Left ventricle myocardium inferior (tissue), 1 donor: ENCODE measurements at regions not wholly inside any gene's neighbourhood (a gene's known extent, or its start where the extent isn't known, plus 50 kb on each side); places are given as distances from the start of the nearest gene placed in this dataset.

Source experiments
- DNase-seq: peaks from one replicate; pipeline ENCODE4 v3.0.0-alpha.2; 2020
- H3K27ac ChIP-seq: fragments of 200-600 bp; replicated peaks from 2 replicates; pipeline ENCODE4 v1.8.0; 2021
- H3K27me3 ChIP-seq: fragments of 200-600 bp; 2 replicates; pipeline ENCODE4 v1.8.0; 2021; ENCODE audit warnings: low read depth
- H3K36me3 ChIP-seq: fragments of 200-600 bp; 2 replicates; pipeline ENCODE4 v1.8.0; 2021
- H3K4me1 ChIP-seq: fragments of 200-600 bp; 2 replicates; pipeline ENCODE4 v1.8.0; 2021
- H3K4me3 ChIP-seq: fragments of 200-600 bp; 2 replicates; pipeline ENCODE4 v1.8.0; 2021; ENCODE audit warnings: mild to moderate bottlenecking, moderate library complexity
- H3K9me3 ChIP-seq: fragments of 200-600 bp; replicated peaks from 2 replicates; pipeline ENCODE4 v1.8.0; 2021
- intact Hi-C: fragments of 100-400 bp; cut with micrococcal nuclease; formaldehyde crosslinking; loops from one replicate; pipeline ENCODE4 v1.11.0; 2022
- TF ChIP-seq, protein P1 (sequence below): fragments of 200-600 bp; IDR thresholded peaks from 2 replicates; pipeline ENCODE4 v1.8.0; 2021; ENCODE audit warnings: antibody characterized with exemption, mild to moderate bottlenecking, borderline replicate concordance
- donor health status: DM: no; HTN: yes; CAD: no; lungs with severe emphysema.

GRCh38 chr12:34379142-34379541 lies 356.8 kb downstream of the ALG10 start:
- intact Hi-C loops, result no loop called here

DNA sequence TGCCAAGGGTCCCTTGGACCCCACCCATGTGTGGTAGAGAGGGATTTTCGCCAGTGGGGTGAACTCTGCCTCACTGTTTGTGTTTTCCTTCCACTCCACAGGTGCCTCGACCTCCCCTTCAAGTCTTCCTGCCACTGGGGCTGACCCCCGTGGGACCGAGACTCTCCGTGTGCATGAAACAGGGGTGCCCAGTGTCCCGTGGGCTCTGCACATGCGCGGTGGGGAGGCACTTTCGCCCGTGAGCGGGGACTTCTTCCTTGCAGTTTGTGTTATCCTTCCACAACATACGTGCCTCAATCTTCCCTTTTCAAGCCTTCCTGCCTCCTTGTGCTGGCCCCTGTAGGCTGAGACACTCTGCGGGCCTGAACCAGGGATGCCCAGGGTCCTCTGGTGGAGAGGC lies 362.4 kb downstream of the ALG10 start:
- DNase-seq, result no peak
- Histone ChIP-seq H3K36me3 (no peaks in the 10 kb centered on the region), H3K4me1 (no peaks in the 10 kb centered on the region), H3K4me3 (no peak overlapping the region), H3K9me3 (peaks cover 59% of the 10 kb centered on the region), H3K27me3 (peaks cover 67% of the 10 kb centered on the region), H3K27ac (no peak overlapping the region)
- TF ChIP-seq, protein P1, sequence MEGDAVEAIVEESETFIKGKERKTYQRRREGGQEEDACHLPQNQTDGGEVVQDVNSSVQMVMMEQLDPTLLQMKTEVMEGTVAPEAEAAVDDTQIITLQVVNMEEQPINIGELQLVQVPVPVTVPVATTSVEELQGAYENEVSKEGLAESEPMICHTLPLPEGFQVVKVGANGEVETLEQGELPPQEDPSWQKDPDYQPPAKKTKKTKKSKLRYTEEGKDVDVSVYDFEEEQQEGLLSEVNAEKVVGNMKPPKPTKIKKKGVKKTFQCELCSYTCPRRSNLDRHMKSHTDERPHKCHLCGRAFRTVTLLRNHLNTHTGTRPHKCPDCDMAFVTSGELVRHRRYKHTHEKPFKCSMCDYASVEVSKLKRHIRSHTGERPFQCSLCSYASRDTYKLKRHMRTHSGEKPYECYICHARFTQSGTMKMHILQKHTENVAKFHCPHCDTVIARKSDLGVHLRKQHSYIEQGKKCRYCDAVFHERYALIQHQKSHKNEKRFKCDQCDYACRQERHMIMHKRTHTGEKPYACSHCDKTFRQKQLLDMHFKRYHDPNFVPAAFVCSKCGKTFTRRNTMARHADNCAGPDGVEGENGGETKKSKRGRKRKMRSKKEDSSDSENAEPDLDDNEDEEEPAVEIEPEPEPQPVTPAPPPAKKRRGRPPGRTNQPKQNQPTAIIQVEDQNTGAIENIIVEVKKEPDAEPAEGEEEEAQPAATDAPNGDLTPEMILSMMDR, result no peak
- intact Hi-C loops, result no loop called here

More at GRCh38 chr12:34379142-34379541, 356.8 kb downstream of the ALG10 start:
- no peak for DNase-seq
- no peak overlapping the region for H3K27ac ChIP-seq
- TF ChIP-seq, protein P1, result no peak
- peaks cover 54% of the 10 kb centered on the region for H3K27me3 ChIP-seq
- H3K9me3 ChIP-seq, result peaks cover 84% of the 10 kb centered on the region
- H3K4me3 ChIP-seq, result no peak overlapping the region
- no peaks in the 10 kb centered on the region for H3K4me1 ChIP-seq
- H3K36me3 ChIP-seq, result no peaks in the 10 kb centered on the region

DNA sequence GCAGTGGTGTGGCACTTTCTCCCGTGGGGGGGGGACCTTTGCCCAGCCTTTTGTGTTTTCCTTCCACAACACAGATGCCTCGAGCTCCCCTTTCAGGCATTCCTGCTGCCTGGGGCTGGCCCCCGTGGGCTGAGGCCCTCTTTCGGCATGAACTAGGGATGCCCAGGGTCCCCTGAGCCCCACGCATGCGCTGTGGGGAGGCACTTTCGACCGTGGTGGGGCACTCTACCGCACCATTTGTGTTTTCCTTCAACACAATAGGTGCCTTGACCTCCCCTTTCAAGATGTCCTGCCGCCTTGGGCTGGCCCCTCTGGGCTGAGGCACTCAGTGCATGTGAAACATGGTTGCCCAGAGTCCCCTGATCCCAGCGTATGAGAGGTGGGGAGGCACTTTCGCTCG lies 363.7 kb downstream of the ALG10 start:
- Histone ChIP-seq H3K27me3 (peaks cover 75% of the 10 kb centered on the region), H3K27ac (no peak overlapping the region), H3K4me3 (no peak overlapping the region), H3K36me3 (no peaks in the 10 kb centered on the region), H3K9me3 (peaks cover 47% of the 10 kb centered on the region), H3K4me1 (no peaks in the 10 kb centered on the region)
- no peak for DNase-seq
- TF ChIP-seq, protein P1, result no peak
- intact Hi-C loops, result no loop called here

- Histone ChIP-seq H3K9me3 (peaks cover 49% of the 10 kb centered on the region), H3K27me3 (peaks cover 75% of the 10 kb centered on the region)
Measured at GRCh38 chr12:34386621-34387255, 364.4 kb downstream of the ALG10 start.

DNA sequence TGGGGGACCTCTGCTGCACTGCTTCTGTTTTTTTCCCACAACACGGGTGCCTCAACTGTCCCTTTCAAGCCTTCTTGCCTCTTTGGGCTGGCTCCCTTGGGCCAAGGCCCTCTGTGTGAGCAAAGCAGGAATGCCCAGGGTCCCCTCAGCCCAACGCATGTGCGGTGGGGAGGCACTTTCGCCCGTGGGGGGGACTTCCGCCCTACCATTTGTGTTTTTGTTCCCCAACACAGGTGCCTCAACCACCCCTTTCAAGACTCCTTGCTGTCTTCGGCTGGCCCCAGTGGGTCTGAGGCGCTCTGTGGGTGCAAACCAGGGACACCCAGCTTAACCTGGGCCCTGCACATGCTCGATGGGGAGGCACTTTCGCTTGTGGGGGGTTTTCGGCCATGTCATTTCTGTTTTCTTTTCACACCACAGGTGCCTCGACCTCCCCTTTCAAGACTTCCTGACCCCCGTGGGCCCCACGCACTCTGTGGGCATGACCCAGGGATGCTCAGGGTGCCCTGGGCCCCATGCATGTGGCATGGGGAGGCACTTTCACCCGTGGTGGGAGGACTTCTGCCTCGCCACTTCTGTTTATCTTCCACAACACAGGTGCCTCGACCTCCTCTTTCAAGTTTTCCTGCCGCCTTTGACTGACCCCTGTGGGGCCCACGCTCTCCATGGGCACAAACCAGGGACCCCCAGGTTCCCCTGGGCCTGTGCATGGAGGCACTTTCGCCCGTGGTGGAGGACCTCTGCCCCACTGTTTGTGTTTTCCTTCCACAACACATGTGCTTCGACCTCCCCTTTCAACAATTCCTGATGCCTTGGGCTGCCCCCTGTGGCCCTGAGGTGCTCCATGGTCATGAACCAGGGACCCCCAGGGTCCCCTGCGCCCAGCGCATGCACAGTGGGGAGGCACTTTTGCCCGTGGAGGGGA lies 365.7 kb downstream of the ALG10 start:
- DNase-seq, result no peak
- TF ChIP-seq, protein P1, result no peak
- Histone ChIP-seq H3K4me1 (no peaks in the 10 kb centered on the region), H3K9me3 (peaks cover 50% of the 10 kb centered on the region), H3K27ac (no peak overlapping the region), H3K36me3 (no peaks in the 10 kb centered on the region), H3K27me3 (peaks cover 76% of the 10 kb centered on the region), H3K4me3 (no peak overlapping the region)
- intact Hi-C loops, result no loop called here

More at GRCh38 chr12:34386621-34387255, 364.4 kb downstream of the ALG10 start:
- intact Hi-C loops, result no loop called here
- Histone ChIP-seq H3K27ac (no peak overlapping the region), H3K36me3 (no peaks in the 10 kb centered on the region), H3K4me3 (no peak overlapping the region), H3K4me1 (no peaks in the 10 kb centered on the region)
- TF ChIP-seq, protein P1, result no peak
- DNase-seq, result no peak
